Activated CD8-positive, alpha-beta memory T cell treated with anti-CD3 and anti-CD28 coated beads, Interleukin-2, amount 50 U/mL, for 24 hours (primary cell): ENCODE measurements at regions not wholly inside any gene's neighbourhood (a gene's known extent, or its start where the extent isn't known, plus 50 kb on each side); places are given as distances from the start of the nearest gene placed in this dataset.

Source experiments
- DNase-seq: peaks from one replicate; pipeline ENCODE4 v3.0.0-alpha.2; 2020; ENCODE audit errors: extremely low read depth

GRCh38 chr7:70907259-70908247 is 224.4 kb upstream of the GALNT17 start:
- no peak for DNase-seq

DNA sequence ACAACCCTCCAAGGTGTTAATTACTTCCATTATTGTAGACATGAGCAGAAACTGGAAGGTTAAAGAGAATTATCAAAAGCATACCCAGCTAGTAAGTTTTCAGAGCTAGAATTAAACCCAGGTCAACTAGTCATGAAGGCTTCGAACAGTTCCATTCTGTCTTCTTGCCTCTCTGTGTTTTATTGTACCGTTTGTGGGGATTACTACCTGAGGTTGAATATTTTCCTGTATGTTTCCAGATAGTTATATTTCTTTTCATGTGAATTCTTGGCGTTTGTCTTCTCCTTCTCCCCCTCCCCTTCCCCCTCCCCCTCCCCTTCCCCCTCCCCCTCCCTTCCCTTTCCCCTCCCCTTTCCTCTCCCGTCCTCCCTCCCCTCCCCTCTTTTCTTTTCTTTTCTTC is 218.0 kb upstream of the GALNT17 start:
- DNase-seq, result no peak

GRCh38 chr7:70915067-70915466 is 216.9 kb upstream of the GALNT17 start:
- no peak for DNase-seq

DNA sequence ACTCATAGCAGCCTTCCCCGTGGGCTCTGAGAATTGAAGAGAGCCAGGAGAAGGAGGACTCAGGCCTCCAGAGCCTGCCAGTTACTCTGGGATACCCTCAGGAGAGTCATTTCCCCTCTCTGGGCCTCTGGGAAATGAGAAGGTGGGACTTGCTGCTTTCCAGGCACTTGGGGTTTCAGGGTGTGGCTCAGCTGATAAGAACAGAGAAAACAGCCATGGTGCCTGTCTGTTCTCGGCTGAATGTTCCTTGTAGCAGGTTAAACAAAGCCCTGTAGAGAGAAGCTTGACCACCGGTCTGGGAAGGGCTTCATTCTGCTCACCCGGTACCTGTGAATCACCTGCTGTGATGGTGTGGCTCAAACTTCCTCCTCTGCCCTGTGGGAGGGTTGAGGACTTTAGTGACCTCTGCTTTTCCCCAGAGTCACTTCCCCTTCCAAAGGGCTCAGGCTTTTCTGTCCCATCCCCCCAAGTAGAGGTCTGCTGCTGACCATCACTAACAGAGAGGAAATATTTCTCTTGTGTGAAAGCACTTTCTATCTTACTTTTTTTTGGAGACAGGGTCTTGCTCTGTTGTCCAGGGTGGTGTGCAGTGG is 212.4 kb upstream of the GALNT17 start:
- no peak for DNase-seq

GRCh38 chr7:70920876-70921275 is 211.1 kb upstream of the GALNT17 start:
- no peak for DNase-seq

DNA sequence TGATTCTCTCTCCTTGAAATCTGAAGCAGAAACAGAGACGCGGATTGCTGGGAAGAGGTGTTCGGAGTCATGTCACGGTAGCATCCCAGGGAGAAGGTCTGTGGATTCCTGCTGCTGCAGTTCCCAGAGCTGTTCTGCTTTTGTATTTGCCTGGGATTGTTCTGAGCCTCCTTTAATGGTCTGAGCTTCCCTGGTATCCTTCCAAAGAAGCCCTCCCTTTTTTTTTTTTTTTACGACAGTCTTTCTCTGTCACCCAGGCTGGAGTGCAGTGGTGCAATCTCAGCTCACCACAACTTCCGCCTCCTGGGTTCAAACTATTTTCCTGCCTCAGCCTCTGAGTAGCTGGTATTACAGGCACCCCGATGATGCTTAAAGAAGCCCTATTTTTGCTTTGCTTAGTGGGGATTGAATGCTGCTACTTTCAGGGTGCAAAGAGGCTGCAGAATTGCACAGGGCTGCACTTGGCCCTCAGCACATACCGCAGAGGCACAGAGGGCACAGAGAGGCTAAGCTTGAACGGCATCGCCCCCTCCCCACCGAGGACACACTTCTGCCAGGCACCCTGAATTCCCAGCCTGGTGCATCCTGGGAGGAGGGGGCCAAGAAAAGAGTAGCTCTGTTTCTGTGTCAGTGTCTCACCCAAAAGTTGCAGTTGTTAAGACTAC is 208.6 kb upstream of the GALNT17 start:
- DNase-seq, result no peak

GRCh38 chr7:70925411-70926115 is 206.4 kb upstream of the GALNT17 start:
- DNase-seq, result no peak

- DNase-seq, result no peak
These were observed 205.3 kb upstream of the GALNT17 start for GRCh38 chr7:70926666-70927065.

DNA sequence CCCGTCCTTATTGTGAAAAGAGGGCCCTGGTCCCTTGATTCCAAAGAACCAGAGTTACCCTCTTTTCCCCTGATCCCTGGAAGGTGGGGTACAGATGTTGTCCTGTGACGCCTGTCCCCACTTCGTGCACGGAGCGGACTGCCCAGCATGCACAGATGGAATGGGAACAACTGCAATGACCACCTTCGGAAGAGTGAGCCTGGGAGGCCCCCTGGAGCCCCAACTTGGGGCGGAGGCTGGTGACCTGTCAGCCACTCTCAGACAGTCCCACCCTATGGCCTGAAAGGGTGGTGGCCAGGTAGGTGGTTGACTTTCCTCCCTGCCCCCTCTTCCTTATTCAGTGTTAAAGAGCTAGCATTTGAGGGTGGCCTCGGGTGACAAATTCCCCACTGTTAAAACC is 196.6 kb upstream of the GALNT17 start:
- no peak for DNase-seq

DNA sequence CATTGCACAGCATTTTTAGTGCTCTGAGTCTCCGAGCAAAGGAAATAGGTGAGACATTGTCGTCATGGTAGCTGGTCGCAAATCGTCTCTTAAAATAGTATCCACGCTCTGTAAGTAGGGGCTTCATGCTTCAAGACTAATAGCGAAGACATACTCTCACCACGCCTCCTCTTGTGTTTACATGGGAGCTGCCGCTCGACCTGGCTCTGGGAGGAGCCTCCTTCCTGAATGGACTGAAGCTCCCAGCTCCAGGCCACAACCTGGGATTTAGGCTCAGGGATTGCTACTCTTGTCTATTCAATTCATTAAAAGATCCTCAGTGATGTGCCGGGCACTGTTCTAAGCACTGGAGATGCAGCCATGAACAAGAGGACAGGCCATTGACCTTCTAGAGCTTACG is 196.1 kb upstream of the GALNT17 start:
- DNase-seq, result no peak

DNA sequence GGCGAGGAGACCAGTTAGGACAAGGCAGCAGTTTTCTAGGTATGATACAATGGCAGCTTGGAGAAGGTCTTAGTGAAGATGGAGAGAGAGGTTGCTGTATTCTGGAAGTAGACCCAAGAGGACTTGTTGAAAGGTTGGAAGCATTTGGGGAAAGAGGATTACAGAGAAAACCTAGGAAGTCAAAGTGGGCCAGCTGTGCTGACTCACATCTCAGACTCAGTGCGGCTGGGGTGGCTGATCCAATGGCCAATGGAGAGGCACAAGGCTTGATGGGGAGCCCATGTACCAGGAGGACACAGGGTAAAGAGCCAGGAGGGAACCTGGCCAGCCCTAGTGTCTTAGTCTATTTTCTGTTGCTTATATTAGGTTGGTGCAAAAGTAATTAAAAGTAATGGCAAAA is 194.5 kb upstream of the GALNT17 start:
- no peak for DNase-seq

DNA sequence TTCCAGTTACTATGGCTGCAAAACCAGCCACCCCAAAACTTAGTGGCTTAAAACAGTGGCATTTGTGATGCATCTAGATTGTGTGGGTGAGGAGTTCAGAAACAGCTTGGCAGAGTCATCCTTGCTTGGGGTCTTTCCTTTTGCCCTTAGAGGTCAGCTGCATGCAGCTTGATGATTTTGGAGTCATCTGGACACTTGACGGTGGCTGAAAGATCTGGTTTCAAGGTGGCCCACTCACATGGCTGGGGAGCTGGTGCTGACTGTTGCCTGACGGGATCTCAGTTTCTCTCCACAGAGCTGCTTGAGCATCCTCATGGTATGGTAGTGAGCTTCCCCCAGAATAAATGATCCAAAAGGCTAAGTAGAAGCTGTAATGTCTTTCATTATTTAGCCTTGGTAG is 191.3 kb upstream of the GALNT17 start:
- DNase-seq, result no peak

GRCh38 chr7:70942791-70943190 is 189.2 kb upstream of the GALNT17 start:
- no peak for DNase-seq

GRCh38 chr7:70944516-70944915 is 187.4 kb upstream of the GALNT17 start:
- no peak for DNase-seq

GRCh38 chr7:70947181-70947580 is 184.8 kb upstream of the GALNT17 start:
- DNase-seq, result no peak

- DNase-seq, result no peak
These were observed 182.1 kb upstream of the GALNT17 start for GRCh38 chr7:70949862-70950261.

DNA sequence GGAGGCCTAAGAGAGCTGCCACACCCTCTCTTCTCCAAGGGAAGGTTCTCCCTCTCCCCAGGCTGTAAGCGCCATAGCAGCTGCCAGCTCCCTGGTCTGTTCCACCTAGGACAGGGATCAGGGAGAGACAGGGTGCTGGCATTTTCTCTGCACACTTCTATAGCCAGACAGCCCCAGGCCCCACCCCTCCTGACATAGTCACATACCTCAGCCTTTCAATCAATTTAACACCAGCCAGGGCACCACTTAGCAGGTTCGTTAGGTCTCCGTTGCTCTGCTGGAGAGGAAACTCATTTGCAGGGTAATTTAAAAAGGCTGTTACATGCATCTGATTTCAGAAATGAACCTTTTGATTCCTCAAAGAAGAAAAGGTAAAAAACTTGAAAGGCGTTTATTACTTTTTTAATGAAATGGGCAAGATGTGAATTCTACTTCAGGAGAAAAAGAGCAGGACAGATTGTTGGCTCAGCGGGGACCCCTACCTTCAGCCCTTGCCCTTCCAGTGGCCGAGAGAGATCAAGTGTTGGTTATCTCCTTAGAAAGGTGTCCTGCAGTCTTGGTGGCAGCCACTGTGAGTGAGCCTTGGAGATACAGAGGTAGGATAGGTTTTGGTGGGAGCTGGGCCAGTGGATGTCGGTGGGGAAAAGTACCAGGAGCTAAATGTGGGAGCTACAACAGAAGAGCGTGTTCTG is 180.5 kb upstream of the GALNT17 start:
- no peak for DNase-seq

DNA sequence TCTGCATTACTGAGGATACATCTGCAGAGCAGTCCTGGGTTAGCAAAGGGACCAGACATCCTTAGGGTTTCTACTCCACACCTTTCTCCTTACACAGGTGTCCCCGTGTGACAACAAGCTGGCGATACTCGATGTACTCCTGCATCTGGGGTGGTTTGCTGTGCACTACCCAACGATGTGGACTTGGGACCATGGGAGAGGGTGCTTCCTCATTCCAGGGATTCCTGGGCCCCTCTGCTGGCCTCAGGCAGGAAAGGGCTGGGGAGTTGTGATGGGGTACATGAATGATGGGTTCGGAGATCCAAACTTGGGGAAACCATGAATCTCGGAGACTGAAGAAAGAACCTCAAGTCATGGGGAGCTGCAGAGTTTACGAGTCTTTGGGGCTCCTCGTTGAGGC is 179.6 kb upstream of the GALNT17 start:
- DNase-seq, result no peak

DNA sequence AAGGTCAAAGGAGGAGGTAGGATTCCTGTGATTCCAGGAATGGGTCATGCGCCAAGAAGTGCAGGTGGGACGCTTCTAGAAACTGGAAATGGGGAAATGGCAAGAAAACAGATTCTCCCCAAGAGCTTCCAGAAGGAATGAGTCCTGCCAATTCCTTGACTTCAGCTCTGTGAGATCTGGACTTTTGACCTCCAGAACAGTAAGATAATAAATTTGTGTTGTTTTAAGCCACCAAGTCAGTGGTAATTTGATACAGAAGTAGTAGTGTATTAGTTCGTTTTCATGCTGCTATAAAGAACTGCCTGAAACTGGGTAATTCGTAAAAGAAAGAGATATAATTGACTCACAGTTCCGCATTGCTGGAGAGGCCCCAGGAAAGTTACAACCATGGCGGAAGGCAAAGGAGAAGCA is 178.6 kb upstream of the GALNT17 start:
- no peak for DNase-seq

DNA sequence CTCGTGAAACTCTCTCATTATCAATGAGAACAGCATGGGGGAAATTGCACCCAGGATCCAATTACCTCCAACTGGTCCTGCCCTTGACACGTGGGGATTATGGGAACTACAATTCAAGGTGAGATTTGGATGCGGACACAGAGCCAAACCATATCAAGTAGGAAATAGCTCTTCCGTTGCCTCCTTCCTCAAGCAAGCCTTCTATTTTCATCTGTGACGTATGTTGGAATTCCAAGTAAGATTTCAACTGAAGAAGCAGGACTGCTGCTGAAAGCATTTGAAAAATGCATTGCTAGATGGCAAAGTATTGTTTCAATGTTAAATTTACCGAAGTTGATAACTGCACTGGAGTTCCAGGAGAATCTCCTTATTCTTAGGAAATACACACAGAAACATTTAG is 178.1 kb upstream of the GALNT17 start:
- no peak for DNase-seq

DNA sequence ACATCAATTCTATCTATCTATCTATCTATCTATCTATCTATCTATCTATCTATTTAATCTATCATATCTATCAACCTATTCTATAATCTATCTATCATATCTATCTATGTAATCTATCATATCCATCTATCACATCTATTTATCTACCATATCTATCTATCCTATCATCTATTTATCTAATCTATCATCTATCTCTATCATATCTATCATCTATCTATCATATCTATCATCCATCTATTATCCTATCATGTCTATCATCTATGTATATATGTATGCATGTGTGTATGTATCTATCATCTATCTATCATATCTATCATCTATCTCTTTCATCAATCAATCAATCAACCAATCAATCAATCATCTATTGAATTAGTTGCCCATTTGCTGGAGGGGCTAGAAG is 159.3 kb upstream of the GALNT17 start:
- no peak for DNase-seq

- DNase-seq, result no peak
These were observed 156.2 kb upstream of the GALNT17 start for GRCh38 chr7:70975754-70976153.
